ENCODE measurements at regions not wholly inside any gene's neighbourhood (a gene's known extent, or its start where the extent isn't known, plus 50 kb on each side); places are given as distances from the start of the nearest gene placed in this dataset.

GRCh38 chr2:238690511-238690910, 157.4 kb upstream of the TWIST2 start:
- H3K9me3 ChIP-seq, result no peaks in the 10 kb centered on the region
- no peaks in the 10 kb centered on the region for H3K27me3 ChIP-seq
- H3K27ac ChIP-seq, result no peak overlapping the region
- H3K4me3 ChIP-seq, result no peak overlapping the region
- intact Hi-C loops (cut with DNase I; ENCODE audit: low total_unique reads), result no loop called here
- H3K36me3 ChIP-seq, result no peaks in the 10 kb centered on the region
- H3K4me1 ChIP-seq, result peaks cover 2 to 5% of the 10 kb centered on the region in 2 donors
- peak in 1 of 2 donors; percentile 14 for DNase-seq
- TF ChIP-seq CTCF (IDR thresholded peaks at IDR 0.05) (no peak), POLR2A (IDR thresholded peaks at IDR 0.05) (no peak)

DNA sequence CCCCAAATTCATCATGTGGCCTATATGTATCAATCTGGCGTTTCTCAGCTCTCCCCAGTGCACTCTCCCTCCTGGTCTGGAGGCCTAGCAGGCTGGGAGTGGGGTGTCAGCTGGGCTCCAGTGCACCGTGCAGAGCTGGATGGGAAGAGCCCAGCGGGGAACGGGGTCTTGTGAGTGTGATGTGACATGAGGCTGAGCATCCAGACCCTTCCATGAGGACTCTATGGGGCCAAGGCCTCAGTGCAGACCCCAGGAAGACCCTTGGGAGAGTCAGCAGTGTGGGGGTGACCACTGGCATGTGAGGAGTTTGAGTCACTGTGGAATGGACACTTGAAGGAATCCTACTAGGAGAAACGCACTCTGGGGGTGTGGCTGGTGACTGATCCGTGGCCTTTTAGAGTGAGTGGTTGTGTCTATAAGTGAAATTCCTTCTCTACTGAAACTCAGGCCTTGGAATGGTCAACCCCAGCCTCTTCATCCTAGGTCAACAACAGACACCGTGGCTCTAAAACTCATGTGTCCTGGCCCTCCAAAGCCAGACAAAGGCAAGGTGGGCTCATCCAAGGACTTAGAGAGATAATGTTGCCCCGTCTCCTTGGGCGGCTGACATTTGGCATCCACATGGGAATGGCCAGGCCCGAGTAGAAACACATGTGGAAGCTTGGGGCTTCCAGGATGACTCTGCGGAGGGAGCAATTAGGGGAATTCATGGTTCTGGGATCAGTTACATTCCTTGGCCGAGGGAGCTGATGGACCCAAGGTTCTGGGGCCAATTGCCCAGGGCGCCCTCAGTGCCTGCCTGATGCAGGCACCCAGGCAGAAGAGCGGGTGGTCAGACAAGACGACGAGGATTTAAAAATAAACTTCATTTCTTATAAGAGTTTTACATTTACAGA, 156.0 kb upstream of the TWIST2 start:
- peak in 1 of 2 donors; percentile 12 for DNase-seq
- Histone ChIP-seq H3K36me3 (no peaks in the 10 kb centered on the region), H3K27me3 (no peaks in the 10 kb centered on the region), H3K4me3 (no peak overlapping the region), H3K4me1 (peaks cover 0 to 5% of the 10 kb centered on the region in 2 donors), H3K27ac (no peak overlapping the region), H3K9me3 (no peaks in the 10 kb centered on the region)
- intact Hi-C loops (cut with DNase I; ENCODE audit: low total_unique reads), result no loop called here
- TF ChIP-seq CTCF (IDR thresholded peaks at IDR 0.05) (no peak), POLR2A (IDR thresholded peaks at IDR 0.05) (no peak)

- DNase-seq, result no peak
- Histone ChIP-seq H3K36me3 (no peaks in the 10 kb centered on the region), H3K4me1 (peaks cover 0 to 5% of the 10 kb centered on the region in 2 donors), H3K27me3 (no peaks in the 10 kb centered on the region), H3K4me3 (no peak overlapping the region), H3K9me3 (no peaks in the 10 kb centered on the region), H3K27ac (no peak overlapping the region)
- intact Hi-C loops (cut with DNase I; ENCODE audit: low total_unique reads), result no loop called here
- TF ChIP-seq CTCF (IDR thresholded peaks at IDR 0.05) (no peak), POLR2A (IDR thresholded peaks at IDR 0.05) (no peak)
Measured at GRCh38 chr2:238692562-238692961, 155.3 kb upstream of the TWIST2 start.

DNA sequence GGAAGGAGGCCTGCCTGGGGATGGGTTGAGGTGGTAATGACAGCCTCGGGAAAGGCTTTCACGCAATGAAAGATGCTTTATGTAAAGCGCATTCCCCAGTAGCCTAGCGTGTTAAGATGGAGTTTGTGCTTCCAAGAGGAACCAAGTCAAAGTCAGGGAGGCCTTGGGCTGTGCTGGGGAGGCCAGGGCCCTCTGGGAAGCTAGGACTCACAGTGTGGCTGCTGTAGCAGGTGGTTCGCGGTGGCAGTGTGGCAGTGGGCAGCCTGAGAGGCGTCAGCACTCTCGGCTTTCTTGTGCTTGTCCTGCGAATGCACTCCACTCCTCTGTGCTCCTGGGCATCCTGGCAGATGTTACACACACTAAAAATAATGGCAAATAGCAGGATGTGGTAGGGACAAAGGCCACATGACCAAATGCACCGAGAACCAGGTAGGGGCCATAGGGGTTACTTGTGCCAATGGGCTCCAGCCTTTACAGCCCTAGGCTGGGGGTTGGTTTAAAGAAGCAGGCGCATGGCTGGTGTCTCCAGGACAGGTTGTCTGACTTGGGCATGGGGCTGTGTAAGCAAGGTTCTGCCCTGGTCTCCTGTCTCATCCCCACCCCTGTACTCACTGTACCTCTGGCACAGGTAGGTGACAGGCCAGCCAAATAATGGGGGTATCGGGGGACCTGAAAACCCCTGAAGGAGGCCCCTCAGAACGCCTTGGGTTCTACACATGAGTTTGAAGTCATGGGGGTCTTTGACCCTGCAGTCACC, 154.4 kb upstream of the TWIST2 start:
- Histone ChIP-seq H3K4me3 (no peak overlapping the region), H3K27me3 (no peaks in the 10 kb centered on the region), H3K27ac (no peak overlapping the region), H3K9me3 (no peaks in the 10 kb centered on the region), H3K36me3 (no peaks in the 10 kb centered on the region), H3K4me1 (peaks cover 0 to 5% of the 10 kb centered on the region in 2 donors)
- intact Hi-C loops (cut with DNase I; ENCODE audit: low total_unique reads), result no loop called here
- DNase-seq, result no peak
- TF ChIP-seq CTCF (IDR thresholded peaks at IDR 0.05) (no peak), POLR2A (IDR thresholded peaks at IDR 0.05) (no peak)

All from uterus (tissue), 3 donors.